H9 (cell line): ENCODE measurements at regions not wholly inside any gene's neighbourhood (a gene's known extent, or its start where the extent isn't known, plus 50 kb on each side); places are given as distances from the start of the nearest gene placed in this dataset.

Experiments
- DNase-seq: peaks from one replicate; pipeline ENCODE4 v3.0.0-alpha.2; 2017
- H2AFZ ChIP-seq: one replicate; pipeline ENCODE4 v1.6.1; 2013; ENCODE audit warnings: mild to moderate bottlenecking, low read length, control low read depth, moderate library complexity
- H2AK5ac ChIP-seq: 2 replicates; pipeline ENCODE4 v1.6.1; 2013; ENCODE audit warnings: low read length, control low read depth, mixed read lengths; ENCODE audit not compliant: insufficient read length
- H2BK120ac ChIP-seq: one replicate; pipeline ENCODE4 v1.6.1; 2013; ENCODE audit warnings: low read depth, mild to moderate bottlenecking, low read length, control low read depth, inconsistent platforms; ENCODE audit not compliant: poor library complexity, severe bottlenecking
- H2BK12ac ChIP-seq: 2 replicates; pipeline ENCODE4 v1.6.1; 2013; ENCODE audit warnings: low read length, control low read depth, mixed read lengths, low read depth; ENCODE audit not compliant: insufficient read length
- H2BK15ac ChIP-seq: 2 replicates; pipeline ENCODE4 v1.6.1; 2013; ENCODE audit warnings: low read depth, low read length, control low read depth
- H2BK20ac ChIP-seq: one replicate; pipeline ENCODE4 v1.6.1; 2013; ENCODE audit warnings: low read depth, mild to moderate bottlenecking, low read length, control low read depth, inconsistent platforms; ENCODE audit not compliant: poor library complexity, severe bottlenecking
- H2BK5ac ChIP-seq: 2 replicates; pipeline ENCODE4 v1.6.1; 2013; ENCODE audit warnings: low read length, control low read depth, mixed read lengths; ENCODE audit not compliant: insufficient read length
- H3K14ac ChIP-seq: 2 replicates; pipeline ENCODE4 v1.6.1; 2013; ENCODE audit warnings: low read length, control low read depth; ENCODE audit not compliant: insufficient read depth
- H3K18ac ChIP-seq: 2 replicates; pipeline ENCODE4 v1.6.1; 2013; ENCODE audit warnings: low read depth, mild to moderate bottlenecking, mixed read lengths, low read length, control low read depth; ENCODE audit not compliant: insufficient read length
- H3K23ac ChIP-seq: 2 replicates; pipeline ENCODE4 v1.6.1; 2013; ENCODE audit warnings: low read length, control low read depth, mixed read lengths, low read depth; ENCODE audit not compliant: insufficient read length
- H3K23me2 ChIP-seq: 2 replicates; pipeline ENCODE4 v1.6.1; 2013; ENCODE audit warnings: low read depth, mild to moderate bottlenecking, mixed read lengths, low read length, control low read depth; ENCODE audit not compliant: insufficient read length, poor library complexity, severe bottlenecking
- H3K27ac ChIP-seq: 2 replicates; pipeline ENCODE4 v1.5.1; 2013; ENCODE audit warnings: low read length, control low read depth, mixed read lengths, low read depth; ENCODE audit not compliant: insufficient read length
- H3K27me3 ChIP-seq: 2 replicates; pipeline ENCODE4 v1.6.1; 2013; ENCODE audit warnings: low read length, control low read depth, inconsistent platforms; ENCODE audit not compliant: insufficient read depth
- H3K4ac ChIP-seq: 2 replicates; pipeline ENCODE4 v1.6.1; 2013; ENCODE audit warnings: low read depth, mild to moderate bottlenecking, control low read depth, inconsistent platforms, low read length, moderate library complexity
- H3K4me1 ChIP-seq: 2 replicates; pipeline ENCODE4 v1.6.1; 2013; ENCODE audit warnings: low read length, control low read depth, inconsistent platforms; ENCODE audit not compliant: insufficient read depth
- H3K4me2 ChIP-seq: 2 replicates; pipeline ENCODE4 v1.6.1; 2013; ENCODE audit warnings: low read length, control low read depth, mixed read lengths; ENCODE audit not compliant: insufficient read length, insufficient read depth
- H3K56ac ChIP-seq: 2 replicates; pipeline ENCODE4 v1.6.1; 2013; ENCODE audit warnings: low read depth, mild to moderate bottlenecking, mixed read lengths, low read length, control low read depth; ENCODE audit not compliant: insufficient read length
- H3K79me1 ChIP-seq: 2 replicates; pipeline ENCODE4 v1.6.1; 2013; ENCODE audit warnings: low read depth, mild to moderate bottlenecking, moderate library complexity, low read length, control low read depth, inconsistent platforms; ENCODE audit not compliant: insufficient read depth, poor library complexity, severe bottlenecking
- H3K79me2 ChIP-seq: 2 replicates; pipeline ENCODE4 v1.6.1; 2013; ENCODE audit warnings: low read length, control low read depth, inconsistent platforms; ENCODE audit not compliant: insufficient read depth
- H3K9ac ChIP-seq: 2 replicates; pipeline ENCODE4 v1.6.1; 2013; ENCODE audit warnings: low read length, control low read depth, mixed read lengths; ENCODE audit not compliant: insufficient read length; ENCODE audit errors: extremely low read depth
- H3K9me3 ChIP-seq: one replicate; pipeline ENCODE4 v1.6.1; 2013; ENCODE audit warnings: low read depth, low read length, inconsistent platforms; ENCODE audit not compliant: control insufficient read depth
- H3T11ph ChIP-seq: one replicate; pipeline ENCODE4 v1.6.1; 2013; ENCODE audit warnings: mild to moderate bottlenecking, low read length, control low read depth, inconsistent platforms
- H4K20me1 ChIP-seq: one replicate; pipeline ENCODE4 v1.6.1; 2013; ENCODE audit not compliant: control insufficient read depth, insufficient read length, insufficient read depth
- H4K5ac ChIP-seq: 2 replicates; pipeline ENCODE4 v1.6.1; 2013; ENCODE audit warnings: low read depth, mild to moderate bottlenecking, mixed read lengths, low read length, control low read depth; ENCODE audit not compliant: insufficient read length
- H4K8ac ChIP-seq: replicated peaks from 2 replicates; pipeline ENCODE4 v1.6.1; 2013; ENCODE audit warnings: low read length, control low read depth, mixed read lengths, low read depth; ENCODE audit not compliant: insufficient read length
- H4K91ac ChIP-seq: 2 replicates; pipeline ENCODE4 v1.6.1; 2013; ENCODE audit warnings: low read depth, mild to moderate bottlenecking, moderate library complexity, mixed read lengths, low read length, control low read depth; ENCODE audit not compliant: insufficient read length
- H3K27ac Mint-ChIP-seq, 3 experiments: 2 replicates in 2 of 3; 3 replicates in 1 of 3; pipeline ENCODE4 v1.8.0; 2020 to 2021; ENCODE audit warnings: mixed read lengths in 3 of 3, mild to moderate bottlenecking in 1 of 3, moderate library complexity in 1 of 3
- H3K27me3 Mint-ChIP-seq: 2 replicates; pipeline ENCODE4 v1.8.0; 2021; ENCODE audit warnings: low read depth, mild to moderate bottlenecking, moderate library complexity, mixed read lengths
- H3K36me3 Mint-ChIP-seq, 3 experiments: 2 replicates in 2 of 3; 3 replicates in 1 of 3; pipeline ENCODE4 v1.8.0; 2020 to 2021; ENCODE audit warnings: low read depth in 3 of 3, mixed read lengths in 3 of 3; ENCODE audit not compliant: insufficient read depth in 1 of 3
- H3K4me1 Mint-ChIP-seq, 2 experiments: 2 replicates each; pipeline ENCODE4 v1.8.0; 2020; ENCODE audit warnings: mixed read lengths in 2 of 2
- H3K4me3 Mint-ChIP-seq, 2 experiments: 2 replicates in 1 of 2; 3 replicates in 1 of 2; pipeline ENCODE4 v1.8.0; 2020 to 2021; ENCODE audit warnings: mild to moderate bottlenecking in 2 of 2, mixed read lengths in 2 of 2, moderate library complexity in 1 of 2
- H3K9me3 Mint-ChIP-seq, 2 experiments: 2 replicates in 1 of 2; 3 replicates in 1 of 2; pipeline ENCODE4 v1.8.0; 2020; ENCODE audit warnings: mild to moderate bottlenecking in 2 of 2, mixed read lengths in 2 of 2, moderate library complexity in 1 of 2
- CTCF ChIP-seq: fragments of 200-600 bp; sonication (generic); conservative IDR thresholded peaks from 3 replicates; pipeline ENCODE4 v1.8.0; 2021; ENCODE audit warnings: antibody characterized with exemption, mild to moderate bottlenecking

GRCh38 chr10:91341686-91342085, 68.5 kb upstream of the HECTD2 start:
- no peaks in the 10 kb centered on the region for H3K79me1 ChIP-seq
- no peak overlapping the region for H3K23ac ChIP-seq
- Mint-ChIP-seq H3K27me3 (peaks cover 2% of the 10 kb centered on the region), H3K9me3 (peaks cover 0 to 4% of the 10 kb centered on the region in 2 experiments; a peak in 2 of 5 replicates), H3K36me3 (0 out of 7 replicates have a peak, but pooled peaks cover 0 to 4% (median 0%) of the 10 kb centered on the region in 3 experiments), H3K4me1 (0 out of 4 replicates have a peak, but pooled peaks cover 0 to 3% of the 10 kb centered on the region in 2 experiments), H3K27ac (no peak overlapping the region), H3K4me3 (no peak overlapping the region)
- H3K4ac ChIP-seq: no peak overlapping the region
- no peak overlapping the region for H4K8ac ChIP-seq
- no peaks in the 10 kb centered on the region for H3K79me2 ChIP-seq
- no peaks in the 10 kb centered on the region for H3K9me3 ChIP-seq
- no peak overlapping the region for H2BK20ac ChIP-seq
- no peak overlapping the region for H3K4me2 ChIP-seq
- H4K20me1 ChIP-seq: no peaks in the 10 kb centered on the region
- no peak overlapping the region for H2BK15ac ChIP-seq
- H3K23me2 ChIP-seq: no peaks in the 10 kb centered on the region
- H3K4me1 ChIP-seq: no peaks in the 10 kb centered on the region
- H4K91ac ChIP-seq: no peak overlapping the region
- H4K5ac ChIP-seq: no peak overlapping the region
- TF ChIP-seq CTCF: no peak
- H3K9ac ChIP-seq: no peak overlapping the region
- H3K18ac ChIP-seq: no peak overlapping the region
- H2BK12ac ChIP-seq: no peak overlapping the region
- H3K56ac ChIP-seq: no peak overlapping the region
- no peak overlapping the region for H3K14ac ChIP-seq
- H3K27me3 ChIP-seq: no peaks in the 10 kb centered on the region
- H2BK5ac ChIP-seq: no peak overlapping the region
- H2AFZ ChIP-seq: no peak overlapping the region
- no peak overlapping the region for H2BK120ac ChIP-seq
- no peak overlapping the region for H3T11ph ChIP-seq
- no peak for DNase-seq
- no peak overlapping the region for H3K27ac ChIP-seq
- H2AK5ac ChIP-seq: no peak overlapping the region
